ENCODE measurements at regions not wholly inside any gene's neighbourhood (a gene's known extent, or its start where the extent isn't known, plus 50 kb on each side); places are given as distances from the start of the nearest gene placed in this dataset.

DNA sequence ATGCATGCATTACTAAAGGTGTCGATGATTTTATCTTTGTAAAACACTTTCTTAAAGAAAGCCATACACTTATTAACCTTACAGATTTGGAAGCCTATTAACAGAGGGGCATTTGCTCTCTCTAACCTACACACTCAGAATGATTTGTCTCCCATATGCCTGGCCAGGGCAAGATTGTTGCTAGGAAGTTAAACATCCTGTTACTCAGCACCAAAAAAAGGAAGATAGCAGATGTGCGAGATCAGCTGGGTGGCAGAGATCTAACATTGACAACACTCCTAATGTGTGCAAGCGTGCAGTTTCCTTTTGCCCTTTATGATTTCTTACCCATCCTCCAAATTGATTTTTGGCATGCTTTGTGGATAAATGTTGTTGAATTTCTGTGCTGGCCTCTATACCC lies 73.9 kb upstream of the TMEM108 start:
- TF ChIP-seq, protein P1, sequence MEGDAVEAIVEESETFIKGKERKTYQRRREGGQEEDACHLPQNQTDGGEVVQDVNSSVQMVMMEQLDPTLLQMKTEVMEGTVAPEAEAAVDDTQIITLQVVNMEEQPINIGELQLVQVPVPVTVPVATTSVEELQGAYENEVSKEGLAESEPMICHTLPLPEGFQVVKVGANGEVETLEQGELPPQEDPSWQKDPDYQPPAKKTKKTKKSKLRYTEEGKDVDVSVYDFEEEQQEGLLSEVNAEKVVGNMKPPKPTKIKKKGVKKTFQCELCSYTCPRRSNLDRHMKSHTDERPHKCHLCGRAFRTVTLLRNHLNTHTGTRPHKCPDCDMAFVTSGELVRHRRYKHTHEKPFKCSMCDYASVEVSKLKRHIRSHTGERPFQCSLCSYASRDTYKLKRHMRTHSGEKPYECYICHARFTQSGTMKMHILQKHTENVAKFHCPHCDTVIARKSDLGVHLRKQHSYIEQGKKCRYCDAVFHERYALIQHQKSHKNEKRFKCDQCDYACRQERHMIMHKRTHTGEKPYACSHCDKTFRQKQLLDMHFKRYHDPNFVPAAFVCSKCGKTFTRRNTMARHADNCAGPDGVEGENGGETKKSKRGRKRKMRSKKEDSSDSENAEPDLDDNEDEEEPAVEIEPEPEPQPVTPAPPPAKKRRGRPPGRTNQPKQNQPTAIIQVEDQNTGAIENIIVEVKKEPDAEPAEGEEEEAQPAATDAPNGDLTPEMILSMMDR (IDR thresholded peaks at IDR 0.05) = no peak
- TF ChIP-seq POLR2A (IDR thresholded peaks at IDR 0.05) = no peak

Data from testis (tissue), 2 donors.